HS-5 (cell line): ENCODE measurements at regions not wholly inside any gene's neighbourhood (a gene's known extent, or its start where the extent isn't known, plus 50 kb on each side); places are given as distances from the start of the nearest gene placed in this dataset.

Experiments
- DNase-seq: peaks from one replicate; pipeline ENCODE4 v3.0.0-alpha.2; 2012; ENCODE audit warnings: low read depth

- no peak for DNase-seq
These were observed 132.1 kb downstream of the OAT start for GRCh38 chr10:124286621-124287020.

GRCh38 chr10:124285587-124286527, 132.9 kb downstream of the OAT start:
- DNase-seq: no peak

- no peak for DNase-seq
These were observed 134.8 kb downstream of the OAT start for GRCh38 chr10:124283949-124284250.

- DNase-seq: no peak
These were observed 135.3 kb downstream of the OAT start for GRCh38 chr10:124283215-124283948.

GRCh38 chr10:124282326-124282725, 136.4 kb downstream of the OAT start:
- no peak for DNase-seq

- no peak for DNase-seq
These were observed 137.1 kb downstream of the OAT start for GRCh38 chr10:124281666-124282065.

- no peak for DNase-seq
These were observed 137.8 kb downstream of the OAT start for GRCh38 chr10:124280916-124281315.

- no peak for DNase-seq
These were observed 138.8 kb downstream of the OAT start for GRCh38 chr10:124279882-124280281.

GRCh38 chr10:124279298-124279697, 139.4 kb downstream of the OAT start:
- DNase-seq: no peak

- DNase-seq: no peak
These were observed 140.4 kb downstream of the OAT start for GRCh38 chr10:124278356-124278755.

- DNase-seq: no peak
These were observed 145.6 kb downstream of the OAT start for GRCh38 chr10:124273141-124273540.

- DNase-seq: no peak
These were observed 147.0 kb downstream of the OAT start for GRCh38 chr10:124271676-124272075.

- DNase-seq: no peak
These were observed 148.0 kb downstream of the OAT start for GRCh38 chr10:124270530-124271327.

GRCh38 chr10:124268976-124269375, 149.7 kb downstream of the OAT start:
- no peak for DNase-seq

- no peak for DNase-seq
These were observed 150.7 kb downstream of the OAT start for GRCh38 chr10:124267911-124268549.

GRCh38 chr10:124267231-124267885, 151.4 kb downstream of the OAT start:
- DNase-seq: no peak

GRCh38 chr10:124266468-124267230, 152.1 kb downstream of the OAT start:
- DNase-seq: no peak

GRCh38 chr10:124265776-124266467, 152.8 kb downstream of the OAT start:
- DNase-seq: no peak

GRCh38 chr10:124265391-124265745, 153.4 kb downstream of the OAT start:
- DNase-seq: no peak

GRCh38 chr10:124264711-124265390, 153.9 kb downstream of the OAT start:
- DNase-seq: no peak
